ENCODE measurements at regions not wholly inside any gene's neighbourhood (a gene's known extent, or its start where the extent isn't known, plus 50 kb on each side); places are given as distances from the start of the nearest gene placed in this dataset.

GRCh38 chr6:119671105-119671504 lies 321.5 kb upstream of the MAN1A1 start:
- no peak for TF ChIP-seq TAF1 (IDR thresholded peaks at IDR 0.05; ENCODE audit: borderline replicate concordance, insufficient read depth, low read length)
- no peak for TF ChIP-seq POLR2AphosphoS5 (IDR thresholded peaks at IDR 0.05; ENCODE audit: low read depth, low read length)
- TF ChIP-seq SIN3A (IDR thresholded peaks at IDR 0.05; ENCODE audit: borderline replicate concordance, insufficient read depth, low read length) = no peak
- no peak for TF ChIP-seq FOXP2 (optimal IDR thresholded peaks at IDR 0.05; ENCODE audit: borderline replicate concordance, extremely low read depth, extremely low read length, insufficient read depth)
- no peak for TF ChIP-seq REST (IDR thresholded peaks at IDR 0.05; ENCODE audit: insufficient read depth in 1 of 2, low read depth in 2 of 2, low read length in 2 of 2)

GRCh38 chr6:119669221-119669620 lies 319.7 kb upstream of the MAN1A1 start:
- TF ChIP-seq POLR2AphosphoS5 (IDR thresholded peaks at IDR 0.05; ENCODE audit: low read depth, low read length) (no peak), SIN3A (IDR thresholded peaks at IDR 0.05; ENCODE audit: borderline replicate concordance, insufficient read depth, low read length) (no peak), TAF1 (IDR thresholded peaks at IDR 0.05; ENCODE audit: borderline replicate concordance, insufficient read depth, low read length) (no peak), REST (IDR thresholded peaks at IDR 0.05; ENCODE audit: insufficient read depth in 1 of 2, low read depth in 2 of 2, low read length in 2 of 2) (no peak), FOXP2 (optimal IDR thresholded peaks at IDR 0.05; ENCODE audit: borderline replicate concordance, extremely low read depth, extremely low read length, insufficient read depth) (no peak)

- TF ChIP-seq FOXP2 (optimal IDR thresholded peaks at IDR 0.05; ENCODE audit: borderline replicate concordance, extremely low read depth, extremely low read length, insufficient read depth) (no peak), POLR2AphosphoS5 (IDR thresholded peaks at IDR 0.05; ENCODE audit: low read depth, low read length) (no peak), TAF1 (IDR thresholded peaks at IDR 0.05; ENCODE audit: borderline replicate concordance, insufficient read depth, low read length) (no peak), REST (IDR thresholded peaks at IDR 0.05; ENCODE audit: insufficient read depth in 1 of 2, low read depth in 2 of 2, low read length in 2 of 2) (no peak), SIN3A (IDR thresholded peaks at IDR 0.05; ENCODE audit: borderline replicate concordance, insufficient read depth, low read length) (no peak)
These were observed 312.1 kb upstream of the MAN1A1 start for GRCh38 chr6:119661628-119662027.

- no peak for TF ChIP-seq POLR2AphosphoS5 (IDR thresholded peaks at IDR 0.05; ENCODE audit: low read depth, low read length)
These were observed 311.5 kb upstream of the MAN1A1 start for GRCh38 chr6:119661078-119661477.

- TF ChIP-seq FOXP2 (optimal IDR thresholded peaks at IDR 0.05; ENCODE audit: borderline replicate concordance, extremely low read depth, extremely low read length, insufficient read depth) (no peak), SIN3A (IDR thresholded peaks at IDR 0.05; ENCODE audit: borderline replicate concordance, insufficient read depth, low read length) (no peak), TAF1 (IDR thresholded peaks at IDR 0.05; ENCODE audit: borderline replicate concordance, insufficient read depth, low read length) (no peak), REST (IDR thresholded peaks at IDR 0.05; ENCODE audit: insufficient read depth in 1 of 2, low read depth in 2 of 2, low read length in 2 of 2) (no peak)
These were observed 309.4 kb upstream of the MAN1A1 start for GRCh38 chr6:119658917-119659316.

Measured in PFSK-1 (cell line).